Kidney epithelial cell (primary cell): ENCODE measurements at regions not wholly inside any gene's neighbourhood (a gene's known extent, or its start where the extent isn't known, plus 50 kb on each side); places are given as distances from the start of the nearest gene placed in this dataset.
"Not testable (repeated sequence)": the region's sequence is repeated elsewhere in the genome, so short reads cannot be mapped to it uniquely, and the experiment has no call there.

Experiments
- DNase-seq: peaks from one replicate; pipeline ENCODE4 v3.0.0-alpha.2; 2010; ENCODE audit warnings: low read depth
- H3K27me3 ChIP-seq: 2 replicates; pipeline ENCODE4 v1.6.0; 2011; ENCODE audit warnings: low read length; ENCODE audit not compliant: control insufficient read depth, insufficient read depth
- H3K36me3 ChIP-seq: 2 replicates; pipeline ENCODE4 v1.5.1; 2011; ENCODE audit warnings: low read length; ENCODE audit not compliant: control insufficient read depth, insufficient read depth
- H3K4me3 ChIP-seq: 2 replicates; pipeline ENCODE4 v1.5.1; 2011; ENCODE audit warnings: low read depth, mild to moderate bottlenecking, control low read depth, low read length
- CTCF ChIP-seq: IDR thresholded peaks from 2 replicates; pipeline ENCODE4 v1.5.1; 2011; ENCODE audit warnings: mild to moderate bottlenecking, moderate library complexity, low read length, control low read depth, inconsistent platforms; ENCODE audit not compliant: insufficient read depth, poor library complexity, severe bottlenecking

GRCh38 chr13:44833626-44834025 is 155.6 kb downstream of the NUFIP1 start:
- DNase-seq: no peak
- H3K27me3 ChIP-seq: no peaks in the 10 kb centered on the region
- TF ChIP-seq CTCF: no peak
- H3K4me3 ChIP-seq: no peak overlapping the region
- no peaks in the 10 kb centered on the region for H3K36me3 ChIP-seq

DNA sequence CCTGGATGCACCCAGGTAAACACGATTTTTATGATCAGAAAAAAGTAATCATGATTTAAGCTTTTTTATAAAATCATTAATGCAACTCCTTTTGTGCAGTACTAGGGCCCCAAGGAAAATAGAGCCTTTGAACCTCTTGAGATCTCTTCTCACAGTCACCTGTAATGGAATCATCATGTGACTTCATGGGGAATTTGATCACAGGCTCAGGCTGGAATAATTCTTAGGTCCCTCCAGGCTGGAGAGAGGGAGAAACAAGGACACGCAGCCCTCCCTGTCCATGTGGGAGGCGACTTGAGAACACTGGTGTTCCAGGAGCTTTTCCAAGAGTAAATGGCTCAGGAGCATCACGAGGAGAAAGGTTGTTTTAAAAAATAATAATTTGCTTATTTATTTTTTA is 156.1 kb downstream of the NUFIP1 start:
- H3K27me3 ChIP-seq: no peaks in the 10 kb centered on the region
- H3K4me3 ChIP-seq: no peak overlapping the region
- no peaks in the 10 kb centered on the region for H3K36me3 ChIP-seq
- no peak for TF ChIP-seq CTCF
- DNase-seq: no peak

GRCh38 chr13:44826591-44827350 is 162.5 kb downstream of the NUFIP1 start:
- Histone ChIP-seq H3K4me3 (no peak overlapping the region), H3K27me3 (no peaks in the 10 kb centered on the region), H3K36me3 (no peaks in the 10 kb centered on the region)
- DNase-seq: no peak
- no peak for TF ChIP-seq CTCF

- no peak overlapping the region for H3K4me3 ChIP-seq
- DNase-seq: no peak
- H3K27me3 ChIP-seq: no peaks in the 10 kb centered on the region
- H3K36me3 ChIP-seq: no peaks in the 10 kb centered on the region
- TF ChIP-seq CTCF: no peak
Measured at GRCh38 chr13:44825953-44826352, 163.3 kb downstream of the NUFIP1 start.

GRCh38 chr13:44823555-44823954 is 165.7 kb downstream of the NUFIP1 start:
- not testable (repeated sequence) for H3K27me3 ChIP-seq, DNase-seq

GRCh38 chr13:44822291-44822690 is 167.0 kb downstream of the NUFIP1 start:
- no peak overlapping the region for H3K4me3 ChIP-seq
- no peaks in the 10 kb centered on the region for H3K27me3 ChIP-seq
- no peak for DNase-seq
- H3K36me3 ChIP-seq: no peaks in the 10 kb centered on the region
- no peak for TF ChIP-seq CTCF

More at GRCh38 chr13:44823555-44823954, 165.7 kb downstream of the NUFIP1 start:
- not testable (repeated sequence) for H3K4me3 ChIP-seq, H3K36me3 ChIP-seq
